NT2/D1 (cell line): ENCODE measurements at regions not wholly inside any gene's neighbourhood (a gene's known extent, or its start where the extent isn't known, plus 50 kb on each side); places are given as distances from the start of the nearest gene placed in this dataset.

Experiments
- SUZ12 ChIP-seq: IDR thresholded peaks from 2 replicates; pipeline ENCODE4 v1.6.1; 2011; ENCODE audit not compliant: insufficient read length, insufficient read depth; ENCODE audit errors: extremely low read depth
- YY1 ChIP-seq: IDR thresholded peaks from 2 replicates; pipeline ENCODE4 v1.6.1; 2011; ENCODE audit not compliant: insufficient read length, insufficient read depth
- ZNF274 ChIP-seq: IDR thresholded peaks from 2 replicates; pipeline ENCODE4 v1.6.1; 2011; ENCODE audit warnings: mild to moderate bottlenecking, low read depth, low read length

DNA sequence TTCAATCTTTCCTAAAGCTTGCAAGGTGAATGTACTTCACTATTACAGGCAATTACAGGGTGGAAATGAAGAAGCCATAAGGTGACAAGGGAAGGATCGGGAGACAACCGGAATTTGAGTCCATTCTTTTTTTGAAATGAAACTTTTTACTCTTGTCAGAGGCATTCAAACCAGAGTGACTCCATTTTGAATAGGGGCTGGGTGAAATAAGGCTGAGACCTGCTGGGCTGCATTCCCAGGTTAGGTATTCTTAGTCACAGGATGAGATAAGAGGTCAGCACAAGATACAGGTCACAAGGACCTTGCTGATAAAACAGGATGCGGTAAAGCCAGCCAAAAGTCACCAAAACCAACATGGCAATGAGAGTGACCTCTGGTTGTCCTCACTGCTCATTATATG is 363.3 kb downstream of the TYW1 start:
- no peak for TF ChIP-seq SUZ12
- no peak for TF ChIP-seq YY1
- TF ChIP-seq ZNF274 = no peak
